HG02981 (cell line): ENCODE measurements at regions not wholly inside any gene's neighbourhood (a gene's known extent, or its start where the extent isn't known, plus 50 kb on each side); places are given as distances from the start of the nearest gene placed in this dataset.

Source experiments
- ATAC-seq: cut with Tn5 transposase; IDR thresholded peaks from one replicate; pipeline ENCODE4 v1.9.1; 2021; ENCODE audit warnings: mild to moderate bottlenecking, moderate library complexity; ENCODE audit not compliant: unreplicated experiment

DNA sequence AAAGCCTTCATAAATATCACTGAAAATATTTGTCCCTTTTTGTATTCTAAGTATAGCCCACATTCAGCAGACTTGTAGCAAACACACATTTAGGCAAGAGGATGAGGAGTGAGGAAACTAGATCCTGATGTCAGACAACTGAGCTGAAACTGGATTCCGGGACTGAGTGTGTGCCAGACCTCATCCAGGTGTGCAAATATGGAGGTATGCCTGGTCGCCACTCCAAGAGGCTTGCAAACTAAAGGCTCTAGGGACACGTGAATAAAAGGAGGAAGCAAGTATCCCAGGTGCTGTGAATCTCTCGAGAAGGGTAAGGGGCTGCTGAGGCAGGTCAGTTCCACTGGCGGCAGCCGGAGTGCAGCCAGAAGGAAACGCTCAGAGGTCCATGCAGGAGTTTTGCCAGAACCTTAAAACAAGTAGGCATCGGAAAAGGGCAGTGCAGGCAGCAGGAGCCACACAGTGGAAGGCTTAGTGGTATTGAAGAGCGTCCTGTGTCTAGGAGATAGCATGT, 77.4 kb upstream of the ALDH1B1 start:
- ATAC-seq, result no peak

DNA sequence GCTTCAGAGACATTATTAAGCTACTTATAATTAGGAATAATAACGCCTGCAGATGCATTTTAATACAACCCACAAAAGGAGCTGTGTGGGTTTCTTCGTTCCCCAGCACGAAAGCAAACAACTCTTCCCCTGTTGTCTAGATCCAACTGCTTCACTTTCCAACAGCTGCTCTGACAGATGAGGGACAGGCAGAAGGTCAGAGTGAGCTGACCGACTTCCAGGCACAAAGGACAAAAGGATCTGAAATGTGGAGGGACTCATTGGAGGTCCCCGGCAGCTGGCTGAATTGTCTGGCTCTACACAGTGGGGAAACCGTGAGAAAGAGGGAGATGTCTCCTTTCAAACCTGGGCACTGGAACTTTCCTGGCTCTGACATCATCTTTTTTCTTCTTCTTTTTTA, 79.1 kb upstream of the ALDH1B1 start:
- no peak for ATAC-seq

- no peak for ATAC-seq
Measured at GRCh38 chr9:38312406-38312805, 80.1 kb upstream of the ALDH1B1 start.

GRCh38 chr9:38311382-38312270, 80.9 kb upstream of the ALDH1B1 start:
- ATAC-seq, result no peak

DNA sequence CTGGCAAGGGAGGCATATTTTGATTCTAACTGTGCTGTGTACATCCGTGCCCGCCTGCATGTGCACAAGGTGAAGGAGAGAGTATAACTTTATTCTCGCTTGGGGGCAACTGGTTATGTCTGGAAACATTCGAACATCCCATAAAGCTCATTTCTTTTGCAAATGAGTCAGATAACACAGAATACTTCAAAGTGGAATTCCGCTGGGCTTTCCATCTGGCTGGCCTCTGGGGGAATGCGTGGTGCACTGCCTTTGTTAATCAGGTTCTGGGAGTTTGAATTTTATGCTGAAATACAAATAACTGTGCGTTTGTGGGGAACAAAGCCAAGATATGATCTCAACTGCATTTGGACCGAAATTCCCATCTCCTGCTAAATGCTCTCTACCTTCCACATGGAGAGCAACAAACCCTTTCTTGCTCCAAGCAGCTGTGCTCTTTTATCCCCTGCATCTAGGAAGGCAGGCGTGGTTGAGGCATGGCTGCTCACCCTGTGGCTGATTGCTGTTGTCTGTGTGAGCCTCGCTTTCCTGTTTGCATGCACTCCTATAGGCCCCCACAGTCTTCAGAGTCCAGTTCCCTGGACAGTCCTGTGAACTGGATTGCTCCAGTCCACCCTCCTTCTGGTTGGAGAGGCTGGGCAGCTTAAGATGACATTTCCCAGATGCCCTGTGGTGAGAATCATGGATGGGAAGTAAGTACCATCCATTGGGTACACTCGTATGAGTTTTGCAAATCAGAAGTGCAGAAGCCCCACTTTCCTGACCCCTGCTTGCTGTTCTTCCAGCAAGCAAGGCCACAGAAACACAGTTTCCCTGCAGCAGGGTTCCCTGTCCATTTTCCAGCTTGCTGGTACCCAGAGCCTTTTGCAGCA, 82.9 kb upstream of the ALDH1B1 start:
- no peak for ATAC-seq

DNA sequence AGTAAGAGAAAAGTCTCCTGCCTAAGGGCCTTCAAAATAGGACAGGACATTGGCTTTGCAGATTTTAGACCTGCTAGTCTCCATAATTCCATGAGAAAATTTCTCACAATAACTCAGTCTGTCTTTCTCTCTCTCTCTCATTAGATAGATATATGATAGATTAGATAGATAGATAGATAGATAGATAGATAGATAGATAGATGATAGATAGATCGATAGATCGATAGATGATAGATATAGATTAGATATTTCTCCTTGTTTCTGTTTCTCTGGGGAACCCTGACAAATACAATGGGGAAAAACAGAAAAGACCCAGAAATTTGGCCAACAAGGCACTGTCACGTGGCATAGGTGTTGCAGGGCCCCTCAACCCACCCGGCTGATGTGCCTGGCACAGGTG, 84.4 kb upstream of the ALDH1B1 start:
- no peak for ATAC-seq

DNA sequence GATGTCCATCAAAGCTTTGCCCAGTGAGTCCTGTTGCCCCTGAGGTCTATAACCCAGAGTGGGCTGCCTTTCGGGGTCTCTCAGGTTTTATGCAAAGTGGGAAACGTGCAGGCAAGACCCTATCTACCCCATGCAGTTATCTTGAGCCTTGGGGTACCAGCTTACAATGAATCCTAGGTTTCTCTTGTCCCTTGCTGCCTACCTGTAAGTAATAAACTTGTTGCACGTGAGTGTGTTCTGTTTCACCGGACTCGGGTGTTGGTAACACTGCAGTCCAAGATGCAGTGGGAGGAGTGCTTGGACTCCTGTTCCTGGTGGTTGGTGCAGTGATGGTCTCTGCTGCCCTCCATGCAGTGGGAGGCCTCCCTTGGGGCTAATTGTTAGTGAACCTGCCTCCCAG, 85.6 kb upstream of the ALDH1B1 start:
- no peak for ATAC-seq

- ATAC-seq, result no peak
Measured at GRCh38 chr9:38305582-38305981, 86.9 kb upstream of the ALDH1B1 start.

DNA sequence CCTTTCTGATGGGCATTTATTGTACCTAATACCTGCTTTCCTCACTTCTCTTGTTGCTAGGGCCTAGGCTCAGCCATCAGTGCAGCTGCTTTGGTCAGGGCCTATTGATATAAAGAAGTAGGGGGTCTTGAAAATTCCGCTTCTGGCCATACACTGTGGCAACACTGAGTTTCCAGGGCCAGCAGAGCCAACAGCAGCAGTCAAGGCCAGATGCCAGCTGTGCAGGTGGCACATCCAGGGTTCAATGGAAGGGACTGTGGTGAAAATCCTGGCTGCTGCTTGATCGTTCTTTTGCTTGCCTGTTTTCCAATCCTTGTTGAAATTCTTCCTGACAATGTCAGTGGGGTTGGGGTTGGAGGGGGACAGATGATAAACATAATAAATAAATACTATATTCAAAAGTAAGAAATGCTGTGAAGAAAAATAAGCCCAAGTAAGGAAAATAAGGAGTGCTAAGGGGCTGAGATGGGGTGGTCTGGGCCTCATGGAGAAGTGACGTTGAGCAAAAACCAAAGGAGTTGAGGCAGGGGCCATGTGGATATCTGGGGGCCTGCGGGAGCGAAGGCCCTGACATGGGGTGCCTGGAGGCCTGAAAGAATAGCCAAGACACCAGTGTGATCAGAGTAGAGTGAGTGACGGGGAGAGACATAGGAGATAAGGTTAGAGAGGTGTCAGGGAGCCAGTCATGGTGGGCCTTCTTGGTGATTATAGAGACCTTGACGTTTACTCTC, 91.0 kb upstream of the ALDH1B1 start:
- no peak for ATAC-seq

DNA sequence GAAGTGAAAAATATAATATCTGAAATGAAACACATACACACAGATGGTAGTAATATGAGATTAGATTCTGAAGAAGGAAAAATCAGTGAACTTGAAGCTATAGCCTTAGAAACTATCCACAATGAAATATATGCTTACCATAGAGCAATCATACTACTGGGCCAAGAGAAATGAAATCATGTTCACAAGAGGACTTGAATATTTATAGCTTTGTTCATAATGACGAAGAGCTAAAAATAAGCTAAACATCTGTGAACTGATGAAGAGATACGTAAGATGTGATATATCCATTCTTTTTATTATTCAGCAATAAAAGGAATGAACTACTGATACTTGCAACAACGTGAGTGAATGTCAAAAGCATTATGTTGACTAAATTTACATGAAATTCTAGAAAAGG, 92.6 kb upstream of the ALDH1B1 start:
- ATAC-seq, result no peak

- ATAC-seq, result no peak
Measured at GRCh38 chr9:38298904-38299303, 93.6 kb upstream of the ALDH1B1 start.

GRCh38 chr9:38298503-38298902, 94.0 kb upstream of the ALDH1B1 start:
- ATAC-seq, result no peak

- ATAC-seq, result no peak
Measured at GRCh38 chr9:38296807-38297206, 95.7 kb upstream of the ALDH1B1 start.

DNA sequence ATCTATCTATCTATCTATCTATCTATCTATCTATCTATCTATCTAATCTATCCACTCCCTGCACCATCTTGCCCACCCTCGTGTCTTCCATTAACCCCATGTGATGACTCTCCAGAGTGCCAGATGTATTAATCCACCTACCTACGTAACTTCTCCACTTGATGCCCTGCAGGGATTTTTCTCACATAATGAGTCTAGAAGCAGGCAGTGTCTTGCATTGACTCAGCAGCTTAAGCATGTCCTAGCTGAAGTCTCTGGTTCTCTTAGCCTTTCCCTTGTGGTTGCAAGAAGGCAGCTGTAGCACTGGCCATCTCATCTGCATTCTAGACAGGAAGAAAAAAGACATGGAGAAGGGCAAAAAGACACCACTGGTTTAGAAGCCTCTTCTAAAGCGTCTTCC, 96.7 kb upstream of the ALDH1B1 start:
- ATAC-seq, result no peak

DNA sequence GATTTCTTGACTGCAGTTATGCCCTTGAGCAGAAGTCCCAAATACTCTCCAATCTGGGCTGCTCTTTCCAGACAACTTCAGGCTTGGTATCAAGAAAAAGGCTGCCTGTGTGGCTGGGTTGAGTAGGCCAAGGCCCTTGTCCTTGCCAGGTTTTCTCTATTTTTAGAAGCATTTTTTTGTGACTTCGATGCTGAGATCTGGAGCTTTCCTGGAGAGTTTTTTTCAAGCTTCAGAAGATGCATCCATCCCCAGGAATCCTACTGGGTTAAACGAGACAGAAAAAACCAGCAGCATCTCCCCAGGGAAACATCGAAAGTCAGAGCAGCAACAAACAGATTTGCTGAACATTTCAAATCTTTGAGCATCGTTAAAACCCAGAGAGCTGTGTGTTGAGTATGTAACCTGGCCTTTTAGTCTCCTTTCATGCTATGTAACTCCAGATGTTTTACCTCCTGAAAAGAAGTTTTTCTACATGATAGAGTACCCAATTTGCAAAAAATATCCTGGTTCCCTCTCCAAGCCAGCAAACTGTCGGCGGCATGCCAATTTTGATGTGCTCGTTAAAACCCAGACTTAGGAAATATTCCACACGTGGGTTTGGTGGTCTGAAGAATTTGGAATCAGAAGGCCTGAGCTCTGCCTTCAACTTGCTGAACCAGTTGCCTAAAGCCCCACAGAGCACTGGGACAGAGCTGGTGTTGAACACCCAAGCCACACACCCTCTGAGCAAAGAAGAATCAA, 98.1 kb upstream of the ALDH1B1 start:
- no peak for ATAC-seq

DNA sequence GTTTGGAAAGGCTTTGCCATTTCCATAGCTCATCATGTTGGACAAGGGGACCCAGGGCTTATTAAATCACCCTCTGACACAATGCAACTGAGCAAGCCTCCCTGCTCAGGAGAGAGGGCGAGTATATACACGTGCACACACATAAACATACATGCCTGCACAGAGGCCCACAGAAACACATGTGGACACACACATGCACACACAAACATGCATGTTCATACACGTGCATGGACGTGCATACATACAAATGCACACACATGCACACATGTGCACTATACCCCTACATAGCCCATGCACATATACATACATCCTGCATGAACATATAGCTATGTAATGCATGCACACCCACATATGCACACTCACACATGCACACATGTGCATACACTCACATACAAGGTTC, 99.5 kb upstream of the ALDH1B1 start:
- no peak for ATAC-seq

- ATAC-seq, result no peak
Measured at GRCh38 chr9:38292480-38292879, 100.0 kb upstream of the ALDH1B1 start.

GRCh38 chr9:38289866-38290245, 102.6 kb upstream of the ALDH1B1 start:
- no peak for ATAC-seq

GRCh38 chr9:38289236-38289865, 103.2 kb upstream of the ALDH1B1 start:
- ATAC-seq, result no peak

GRCh38 chr9:38288502-38288901, 104.0 kb upstream of the ALDH1B1 start:
- ATAC-seq, result no peak
